ENCODE measurements at regions not wholly inside any gene's neighbourhood (a gene's known extent, or its start where the extent isn't known, plus 50 kb on each side); places are given as distances from the start of the nearest gene placed in this dataset.

GRCh38 chr2:30046979-30047378, 99.8 kb upstream of the YPEL5 start:
- DNase-seq (ENCODE audit: low read depth in 2 of 2), result no peak

DNA sequence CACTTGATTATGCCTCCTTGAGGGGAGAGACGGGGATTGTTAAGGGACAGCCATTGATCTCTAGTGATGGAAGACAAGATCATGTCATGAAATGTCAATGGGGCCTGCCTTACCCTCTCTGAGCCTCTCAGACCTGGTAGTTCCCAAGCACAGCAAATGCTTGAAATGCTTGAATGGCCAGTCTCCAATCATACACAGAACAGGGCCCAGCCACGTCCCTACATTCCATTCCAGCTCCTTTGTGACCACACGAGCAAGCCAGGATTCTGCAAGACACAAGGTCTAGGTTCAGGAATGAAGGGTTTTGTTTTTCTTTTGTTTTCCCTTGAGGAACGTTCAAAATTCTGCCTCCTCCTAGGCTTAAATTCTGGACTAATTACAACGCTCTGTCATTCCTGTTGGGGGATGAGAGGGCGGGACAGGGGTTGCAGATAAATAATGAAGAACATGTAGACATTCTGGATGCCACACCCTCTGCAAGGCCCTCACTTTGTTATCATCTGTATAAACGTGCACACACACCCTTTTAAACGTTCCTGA, 98.1 kb upstream of the YPEL5 start:
- DNase-seq (ENCODE audit: low read depth in 2 of 2), result no peak

DNA sequence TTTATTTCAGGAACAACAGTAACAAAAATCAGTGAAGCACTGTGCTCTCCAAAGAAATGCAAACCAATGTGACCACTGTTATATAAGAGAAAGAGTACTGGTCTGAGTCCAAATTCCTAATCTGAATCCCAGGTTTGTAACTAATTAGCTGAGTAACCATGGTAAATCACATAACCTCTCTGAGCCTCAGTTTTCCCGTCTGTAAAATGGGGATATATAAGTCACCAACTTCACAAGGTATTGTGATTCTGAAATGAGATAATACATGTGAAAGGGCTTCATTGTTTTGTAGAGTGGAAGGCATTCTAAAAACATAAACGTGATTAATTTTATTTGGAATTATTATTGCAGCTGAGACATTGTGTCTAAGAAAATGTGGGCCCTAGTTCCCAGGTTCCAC, 91.3 kb upstream of the YPEL5 start:
- DNase-seq (ENCODE audit: low read depth in 2 of 2), result no peak

- no peak for DNase-seq (ENCODE audit: low read depth in 2 of 2)
These were observed 86.2 kb upstream of the YPEL5 start for GRCh38 chr2:30060562-30060961.

DNA sequence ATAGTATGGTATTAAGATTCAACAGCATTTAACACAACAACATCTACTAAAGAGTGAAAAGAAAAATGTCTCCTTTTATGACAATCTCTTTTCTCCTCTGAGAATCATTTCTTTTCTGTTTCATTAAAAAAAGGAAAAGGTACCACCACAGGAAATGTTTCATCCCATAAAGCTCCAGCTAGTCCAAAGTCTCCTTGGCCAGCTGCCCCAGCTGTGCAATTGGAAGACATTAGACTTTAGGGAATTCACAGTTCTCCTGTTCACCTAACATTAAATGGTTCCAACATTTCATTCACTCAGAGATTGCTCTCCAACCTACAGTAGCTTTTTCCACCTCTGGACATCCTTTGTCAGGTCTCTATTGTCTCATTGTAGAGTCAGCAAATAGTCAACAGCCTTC, 78.7 kb upstream of the YPEL5 start:
- no peak for DNase-seq (ENCODE audit: low read depth in 2 of 2)

- peak; percentile 75 for DNase-seq (ENCODE audit: low read depth in 2 of 2)
These were observed 74.5 kb upstream of the YPEL5 start for GRCh38 chr2:30072250-30072842.

- no peak for DNase-seq (ENCODE audit: low read depth in 2 of 2)
These were observed 73.3 kb upstream of the YPEL5 start for GRCh38 chr2:30073523-30073922.

DNA sequence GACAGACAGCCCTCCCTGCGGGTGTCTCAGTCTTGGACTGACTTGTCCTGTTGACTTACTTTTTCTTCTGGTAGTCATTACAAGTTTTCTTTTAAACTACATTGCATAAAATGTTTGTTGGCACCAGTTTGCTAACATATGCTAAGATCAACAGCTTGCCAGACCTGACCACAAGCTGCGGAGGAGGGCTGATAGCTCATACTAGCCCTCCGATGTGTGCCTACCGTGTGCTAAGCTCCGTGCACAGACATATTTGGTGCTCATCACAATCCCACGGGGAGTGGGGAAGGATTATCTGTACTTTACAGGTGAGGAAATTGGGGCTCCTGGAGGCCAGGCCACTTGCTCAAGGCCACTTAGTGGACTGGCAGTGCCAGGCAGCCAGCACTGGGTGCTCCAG, 72.8 kb upstream of the YPEL5 start:
- DNase-seq (ENCODE audit: low read depth in 2 of 2), result no peak

GRCh38 chr2:30078521-30078920, 68.3 kb upstream of the YPEL5 start:
- DNase-seq (ENCODE audit: low read depth in 2 of 2), result no peak

DNA sequence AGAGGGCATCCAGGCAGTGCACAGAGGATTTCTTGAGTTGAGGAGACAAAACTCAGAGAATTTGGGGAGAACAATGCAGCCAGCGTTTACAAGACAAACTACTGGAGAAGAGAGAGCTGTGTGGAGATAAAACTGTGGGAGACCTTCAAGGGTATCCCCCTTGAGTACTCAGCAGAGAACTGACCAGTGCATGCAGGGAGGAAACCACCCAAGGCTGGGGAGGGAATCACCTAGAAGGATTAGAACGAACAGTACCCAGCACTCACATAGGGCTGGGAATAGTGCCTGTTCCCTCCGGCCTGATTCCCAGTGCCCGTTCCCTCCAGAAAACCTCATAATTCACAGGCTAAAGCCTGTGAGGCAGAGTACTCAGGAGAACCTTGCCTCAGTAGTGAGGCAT, 61.9 kb upstream of the YPEL5 start:
- no peak for DNase-seq (ENCODE audit: low read depth in 2 of 2)

DNA sequence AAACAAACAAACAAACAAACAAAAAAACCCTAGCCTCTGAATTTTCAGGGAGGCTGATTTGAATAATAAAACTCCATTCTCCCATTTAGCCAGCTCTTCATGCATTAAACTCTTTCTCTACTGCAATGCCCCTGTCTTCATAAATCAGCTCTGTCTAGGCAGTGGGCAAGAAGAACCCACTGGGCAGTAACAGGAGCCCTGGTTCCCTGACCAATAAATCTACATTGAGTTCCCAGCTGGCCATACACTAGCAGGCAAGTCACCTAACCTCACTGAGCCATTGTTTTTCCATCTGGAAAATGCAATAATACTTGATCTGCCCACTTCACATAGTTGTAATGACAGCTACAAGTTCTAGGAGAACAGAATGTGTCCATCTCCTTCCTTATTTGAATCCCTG, 57.6 kb upstream of the YPEL5 start:
- DNase-seq (ENCODE audit: low read depth in 2 of 2), result no peak

DNA sequence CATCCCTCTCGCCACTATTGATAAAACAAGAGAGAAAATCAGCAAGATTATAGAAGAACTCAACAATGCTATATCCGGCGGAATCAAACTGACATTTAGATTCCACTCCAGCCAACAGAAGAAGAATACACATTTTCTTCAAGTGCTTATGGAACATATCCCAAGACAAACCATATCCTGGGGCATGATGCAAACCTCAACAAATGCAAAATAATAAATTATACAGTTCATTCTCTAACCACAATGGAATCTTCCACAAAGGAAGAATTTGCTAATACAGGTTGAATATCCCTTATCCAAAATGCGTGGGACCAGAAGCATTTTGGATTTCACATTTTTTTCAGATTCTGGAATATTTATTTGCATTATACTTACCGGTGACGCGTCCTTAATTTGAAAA, 51.4 kb upstream of the YPEL5 start:
- DNase-seq (ENCODE audit: low read depth in 2 of 2), result no peak

- no peak for DNase-seq (ENCODE audit: low read depth in 2 of 2)
These were observed 50.4 kb upstream of the YPEL5 start for GRCh38 chr2:30096451-30096850.
